K562 (cell line): ENCODE measurements at regions not wholly inside any gene's neighbourhood (a gene's known extent, or its start where the extent isn't known, plus 50 kb on each side); places are given as distances from the start of the nearest gene placed in this dataset.

ENCODE experiments used
- ATAC-seq: fragments of 200-7000 bp; cut with Tn5 transposase; 3 replicates; pipeline ENCODE4 v1.9.1; 2020; ENCODE audit warnings: moderate library complexity
- BruUV-seq: library from RNA; stranded (reverse); fragments of 400-500 nt; replicated peaks from 2 replicates; lab custom pipeline; 2021; lab: Mats Ljungman, UMichigan
- CTCF ChIA-PET: fragments of 300-600 bp; formaldehyde crosslinking; extraction: SDS; loops from one replicate; lab custom pipeline; 2021; ENCODE audit warnings: low intra/inter-chr PET ratio; lab: Yijun Ruan, JAX
- POLR2A ChIA-PET: fragments of 300-600, 350-650 bp; sonication (Branson Sonifier 250); formaldehyde crosslinking; extraction: SDS; loops from one replicate; lab custom pipeline; 2021; ENCODE audit warnings: antibody characterized with exemption, inconsistent platforms; lab: Yijun Ruan, JAX
- DNase-seq, 4 experiments: peaks; one replicate each; pipeline versions ENCODE4 v3.0.0 to v3.0.0-alpha.2; 2011 to 2018; ENCODE audit warnings: low spot score in 3 of 4, mixed read lengths in 3 of 4; ENCODE audit errors: extremely low read depth in 1 of 4
- FAIRE-seq: peaks from 2 replicates; lab custom pipeline; 2011; peaks lifted over from hg19 to GRCh38; lab: Jason Lieb, UNC
- H2AFZ ChIP-seq: 2 replicates; pipeline ENCODE4 v1.6.0; 2011; ENCODE audit warnings: low read depth, low read length, control low read depth, inconsistent platforms
- H3K27ac ChIP-seq: fragments of 200-600 bp; 3 replicates; pipeline ENCODE4 v1.8.0; 2011; ENCODE audit warnings: low read depth, mild to moderate bottlenecking, control low read depth, inconsistent platforms, low read length, moderate library complexity, mixed read lengths; ENCODE audit errors: extremely low read depth
- H3K27me3 ChIP-seq, 2 experiments: fragments of 300-600 bp in 1 of 2; 2 replicates in 1 of 2; 3 replicates in 1 of 2; pipeline versions ENCODE4 v1.6.0 to v1.8.0; 2011; ENCODE audit warnings: inconsistent platforms in 2 of 2, low read length in 2 of 2, mild to moderate bottlenecking in 1 of 2, mixed read lengths in 1 of 2, moderate library complexity in 1 of 2; ENCODE audit not compliant: control insufficient read depth in 2 of 2, insufficient read depth in 2 of 2
- H3K36me3 ChIP-seq: fragments of 300-600 bp; 3 replicates; pipeline ENCODE4 v1.8.0; 2011; ENCODE audit warnings: mild to moderate bottlenecking, low read length, inconsistent platforms; ENCODE audit not compliant: control insufficient read depth, insufficient read depth
- H3K4me1 ChIP-seq, 2 experiments: fragments of 200-600 bp in 1 of 2; replicated peaks in 1 of 2; 2 replicates in 1 of 2; 3 replicates in 1 of 2; pipeline versions ENCODE4 v1.5.1 to v1.8.0; 2011; ENCODE audit warnings: inconsistent platforms in 2 of 2, low read length in 2 of 2, mild to moderate bottlenecking in 1 of 2, mixed read lengths in 1 of 2, moderate library complexity in 1 of 2; ENCODE audit not compliant: control insufficient read depth in 2 of 2, insufficient read depth in 2 of 2
- H3K4me2 ChIP-seq: 2 replicates; pipeline ENCODE4 v1.6.1; 2011; ENCODE audit warnings: low read length, control low read depth, inconsistent platforms, mixed read lengths; ENCODE audit not compliant: insufficient read depth
- H3K4me3 ChIP-seq: fragments of 200-600 bp; sonication (generic), shearing (Covaris generic); 2 replicates; pipeline ENCODE4 v1.5.1; 2016; ENCODE audit warnings: control low read depth, inconsistent platforms
- H3K79me2 ChIP-seq: fragments of 200-600 bp; 3 replicates; pipeline ENCODE4 v1.8.0; 2011; ENCODE audit warnings: low read length, inconsistent platforms; ENCODE audit not compliant: control insufficient read depth, insufficient read depth
- H3K9ac ChIP-seq, 2 experiments: 2 replicates each; pipeline versions ENCODE4 v1.6.0 to v1.6.1; 2011; ENCODE audit warnings: low read depth in 2 of 2, low read length in 2 of 2, control low read depth in 1 of 2, inconsistent platforms in 1 of 2, mild to moderate bottlenecking in 1 of 2, mixed read lengths in 1 of 2; ENCODE audit not compliant: insufficient read depth in 1 of 2
- H3K9me1 ChIP-seq: one replicate; pipeline ENCODE4 v1.6.0; 2011; ENCODE audit warnings: inconsistent platforms, mild to moderate bottlenecking, low read length, moderate library complexity; ENCODE audit not compliant: control insufficient read depth, insufficient read depth
- H3K9me3 ChIP-seq: replicated peaks from 2 replicates; pipeline ENCODE4 v1.5.1; 2011; ENCODE audit warnings: low read depth, low read length, inconsistent platforms; ENCODE audit not compliant: control insufficient read depth, insufficient read depth
- H4K20me1 ChIP-seq: replicated peaks from 2 replicates; pipeline ENCODE4 v1.6.1; 2011; ENCODE audit warnings: low read length, inconsistent platforms, mixed read lengths; ENCODE audit not compliant: control insufficient read depth, insufficient read depth
- CSDE1 ChIP-seq, 2 experiments: fragments of 450-650 bp; IDR thresholded peaks; 2 replicates each; pipeline ENCODE4 v1.6.1; 2016; ENCODE audit warnings: mild to moderate bottlenecking in 1 of 2
- KAT8 ChIP-seq: fragments of 450-650 bp; IDR thresholded peaks from 2 replicates; pipeline ENCODE4 v1.6.1; 2016; ENCODE audit warnings: low read depth, mild to moderate bottlenecking
- KDM5B ChIP-seq: fragments of 200-600 bp; sonication (generic); IDR thresholded peaks from 2 replicates; pipeline ENCODE4 v1.6.1; 2012; ENCODE audit warnings: low read depth, mild to moderate bottlenecking, moderate library complexity, low read length, control low read depth, inconsistent platforms; ENCODE audit not compliant: insufficient replicate concordance
- MED1 ChIP-seq: sonication (generic); formaldehyde crosslinking; IDR thresholded peaks from 2 replicates; pipeline ENCODE4 v1.8.1; 2023; ENCODE audit warnings: missing genetic modification reagents, borderline replicate concordance
- PHF20 ChIP-seq: fragments of 450-650 bp; IDR thresholded peaks from 2 replicates; pipeline ENCODE4 v1.6.1; 2018; ENCODE audit not compliant: partially characterized antibody
- POLR2AphosphoS2 ChIP-seq: IDR thresholded peaks from 2 replicates; pipeline ENCODE4 v1.6.1; 2012; ENCODE audit warnings: low read length, improper control_type of control experiment
- TCF3 ChIP-seq: sonication (generic); formaldehyde crosslinking; IDR thresholded peaks from 2 replicates; pipeline ENCODE4 v1.4.0; 2020; ENCODE audit warnings: mild to moderate bottlenecking, missing genetic modification reagents
- TOE1 ChIP-seq, 2 experiments: fragments of 450-650 bp in 1 of 2; sonication (generic) in 1 of 2; formaldehyde crosslinking in 1 of 2; IDR thresholded peaks; 2 replicates each; pipeline versions ENCODE4 v1.7.1 to v1.8.0; 2016 to 2022; ENCODE audit warnings: borderline replicate concordance in 2 of 2, mild to moderate bottlenecking in 2 of 2, antibody characterized with exemption in 1 of 2, inconsistent platforms in 1 of 2, low read depth in 1 of 2, missing genetic modification reagents in 1 of 2, moderate library complexity in 1 of 2
- ZNF282 ChIP-seq: sonication (generic); formaldehyde crosslinking; IDR thresholded peaks from 2 replicates; pipeline ENCODE4 v1.8.1; 2023; ENCODE audit warnings: missing genetic modification reagents
- ZNF436 ChIP-seq: fragments of 250-450, 450-650 bp; sonication (Bioruptor Pico); formaldehyde crosslinking; IDR thresholded peaks from 2 replicates; pipeline ENCODE4 v1.7.0; 2020; ENCODE audit warnings: mild to moderate bottlenecking
- ZNF668 ChIP-seq: fragments of 250-450 bp; sonication (Bioruptor Pico); IDR thresholded peaks from 2 replicates; pipeline ENCODE4 v1.8.0; 2022; ENCODE audit warnings: mild to moderate bottlenecking, inconsistent platforms
- ZNF780A ChIP-seq: fragments of 250-450 bp; sonication (Bioruptor Pico); IDR thresholded peaks from 2 replicates; pipeline ENCODE4 v1.5.0; 2021; ENCODE audit warnings: mild to moderate bottlenecking
- WGBS: fragments of 100-300 bp; shearing (Covaris generic); methylation state at CpG from one replicate; pipeline ENCODE4 v1.1.6; 2016; ENCODE audit warnings: low coverage, mixed read lengths; ENCODE audit not compliant: insufficient coverage; ENCODE audit errors: missing lambda C conversion rate; 5-methylcytosine and 5-hydroxymethylcytosine counted together
- in situ Hi-C: fragments of 300-500 bp; cut with MboI; formaldehyde crosslinking; loops from 4 replicates; pipeline ENCODE4 v1.15.0; 2018; ENCODE audit warnings: inconsistent platforms, mixed read lengths
- intact Hi-C: fragments of 100-400 bp; cut with micrococcal nuclease; formaldehyde crosslinking; loops from 2 replicates; pipeline ENCODE4 v1.14.2; 2022
- TF ChIP-seq, protein P1 (sequence below), 2 experiments: fragments of 450-650 bp; IDR thresholded peaks; 2 replicates each; pipeline ENCODE4 v1.6.1; 2016
- TF ChIP-seq, protein P2 (sequence below): sonication (generic); formaldehyde crosslinking; IDR thresholded peaks from 2 replicates; pipeline ENCODE4 v1.8.1; 2023; ENCODE audit warnings: mild to moderate bottlenecking, missing genetic modification reagents

DNA sequence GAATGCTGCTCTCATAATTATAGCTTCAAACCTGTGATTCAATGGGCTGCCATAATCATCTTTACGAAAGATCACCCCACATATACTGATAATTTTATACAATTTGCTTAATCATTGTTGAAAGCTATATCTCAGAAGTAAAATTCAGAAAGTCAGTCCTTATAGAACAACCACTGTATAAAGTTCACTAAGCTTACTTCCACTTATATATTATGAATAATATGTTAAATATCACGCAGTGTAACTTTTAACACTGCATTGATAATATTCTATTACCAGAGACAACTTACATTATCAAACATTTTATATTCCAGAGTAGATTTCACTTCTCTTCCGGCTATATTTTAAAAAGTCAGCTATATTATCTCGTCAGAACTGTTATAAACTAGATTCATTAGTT is 550.1 kb upstream of the PCDH20 start:
- DNase-seq = no peak
- Histone ChIP-seq H2AFZ (no peak overlapping the region), H3K27ac (no peak overlapping the region), H3K9me1 (no peaks in the 10 kb centered on the region), H3K9me3 (no peaks in the 10 kb centered on the region), H3K4me1 (no peaks in the 10 kb centered on the region), H3K9ac (no peak overlapping the region), H3K36me3 (no peaks in the 10 kb centered on the region), H3K4me3 (no peak overlapping the region), H3K27me3 (no peaks in the 10 kb centered on the region), H3K4me2 (no peak overlapping the region)
- 0% methylated on average over 4 of the region's 4 CpGs for WGBS
- intact Hi-C loops (no loop called here), in situ Hi-C loops (no loop called here)
- no peak for FAIRE-seq
- POLR2A ChIA-PET = no interaction called here
- ATAC-seq = no peak
- CTCF ChIA-PET = no interaction called here
- BruUV-seq = no TSS peak
- TF ChIP-seq ZNF780A = no peak
- TF ChIP-seq, protein P1, sequence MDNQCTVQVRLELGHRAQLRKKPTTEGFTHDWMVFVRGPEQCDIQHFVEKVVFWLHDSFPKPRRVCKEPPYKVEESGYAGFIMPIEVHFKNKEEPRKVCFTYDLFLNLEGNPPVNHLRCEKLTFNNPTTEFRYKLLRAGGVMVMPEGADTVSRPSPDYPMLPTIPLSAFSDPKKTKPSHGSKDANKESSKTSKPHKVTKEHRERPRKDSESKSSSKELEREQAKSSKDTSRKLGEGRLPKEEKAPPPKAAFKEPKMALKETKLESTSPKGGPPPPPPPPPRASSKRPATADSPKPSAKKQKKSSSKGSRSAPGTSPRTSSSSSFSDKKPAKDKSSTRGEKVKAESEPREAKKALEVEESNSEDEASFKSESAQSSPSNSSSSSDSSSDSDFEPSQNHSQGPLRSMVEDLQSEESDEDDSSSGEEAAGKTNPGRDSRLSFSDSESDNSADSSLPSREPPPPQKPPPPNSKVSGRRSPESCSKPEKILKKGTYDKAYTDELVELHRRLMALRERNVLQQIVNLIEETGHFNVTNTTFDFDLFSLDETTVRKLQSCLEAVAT (IDR thresholded peaks at IDR 0.05) = no peak
- TF ChIP-seq CSDE1 (IDR thresholded peaks at IDR 0.05) = no peak
- no peak for TF ChIP-seq ZNF436
- TF ChIP-seq KAT8 = no peak
- TF ChIP-seq, protein P2, sequence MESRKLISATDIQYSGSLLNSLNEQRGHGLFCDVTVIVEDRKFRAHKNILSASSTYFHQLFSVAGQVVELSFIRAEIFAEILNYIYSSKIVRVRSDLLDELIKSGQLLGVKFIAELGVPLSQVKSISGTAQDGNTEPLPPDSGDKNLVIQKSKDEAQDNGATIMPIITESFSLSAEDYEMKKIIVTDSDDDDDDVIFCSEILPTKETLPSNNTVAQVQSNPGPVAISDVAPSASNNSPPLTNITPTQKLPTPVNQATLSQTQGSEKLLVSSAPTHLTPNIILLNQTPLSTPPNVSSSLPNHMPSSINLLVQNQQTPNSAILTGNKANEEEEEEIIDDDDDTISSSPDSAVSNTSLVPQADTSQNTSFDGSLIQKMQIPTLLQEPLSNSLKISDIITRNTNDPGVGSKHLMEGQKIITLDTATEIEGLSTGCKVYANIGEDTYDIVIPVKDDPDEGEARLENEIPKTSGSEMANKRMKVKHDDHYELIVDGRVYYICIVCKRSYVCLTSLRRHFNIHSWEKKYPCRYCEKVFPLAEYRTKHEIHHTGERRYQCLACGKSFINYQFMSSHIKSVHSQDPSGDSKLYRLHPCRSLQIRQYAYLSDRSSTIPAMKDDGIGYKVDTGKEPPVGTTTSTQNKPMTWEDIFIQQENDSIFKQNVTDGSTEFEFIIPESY (CRISPR knock-in tag) = no peak
- TF ChIP-seq MED1 (CRISPR knock-in tag) = no peak
- no peak for TF ChIP-seq ZNF282
- TF ChIP-seq PHF20 = no peak
- TF ChIP-seq TOE1 (IDR thresholded peaks at IDR 0.05; ENCODE audit: borderline replicate concordance) = no peak
- TF ChIP-seq TOE1 (CRISPR knock-in tag; IDR thresholded peaks at IDR 0.05; ENCODE audit: borderline replicate concordance, low read depth) = no peak
- TF ChIP-seq POLR2AphosphoS2 = no peak
- no peak for TF ChIP-seq ZNF668
- no peak for TF ChIP-seq KDM5B
- TF ChIP-seq TCF3 = no peak
- TF ChIP-seq, all 486 proteins: peak for 0
- no peaks in the 10 kb centered on the region for H4K20me1 ChIP-seq
- no peaks in the 10 kb centered on the region for H3K79me2 ChIP-seq
